Aorta (tissue), 5 donors: ENCODE measurements at regions not wholly inside any gene's neighbourhood (a gene's known extent, or its start where the extent isn't known, plus 50 kb on each side); places are given as distances from the start of the nearest gene placed in this dataset.

Source experiments
- ATAC-seq: fragments of 200-7000 bp; cut with Tn5 transposase; one replicate; pipeline ENCODE4 v1.9.1; 2022; ENCODE audit warnings: moderate library complexity; ENCODE audit not compliant: low FRiP score
- DNase-seq, 2 donors: peaks; one replicate each; pipeline ENCODE4 v3.0.0-alpha.2; 2020
- H3K27ac ChIP-seq, 2 donors: one replicate each; pipeline ENCODE4 v1.5.1; 2013; ENCODE audit warnings: low read length in 2 of 2, mild to moderate bottlenecking in 2 of 2, moderate library complexity in 2 of 2, control low read depth in 1 of 2, inconsistent platforms in 1 of 2, low read depth in 1 of 2
- H3K27me3 ChIP-seq, 2 donors: one replicate each; pipeline ENCODE4 v1.6.1; 2013; ENCODE audit warnings: control low read depth in 1 of 2, low read length in 1 of 2, mild to moderate bottlenecking in 1 of 2, moderate library complexity in 1 of 2; ENCODE audit not compliant: insufficient read depth in 2 of 2, control insufficient read depth in 1 of 2
- H3K36me3 ChIP-seq, 2 donors: one replicate each; pipeline ENCODE4 v1.6.1; 2013; ENCODE audit warnings: control low read depth in 1 of 2, low read length in 1 of 2, mild to moderate bottlenecking in 1 of 2; ENCODE audit not compliant: insufficient read depth in 2 of 2, control insufficient read depth in 1 of 2
- H3K4me1 ChIP-seq, 2 donors: one replicate each; pipeline ENCODE4 v1.6.1; 2013; ENCODE audit warnings: low read length in 2 of 2, control low read depth in 1 of 2, mild to moderate bottlenecking in 1 of 2, moderate library complexity in 1 of 2; ENCODE audit not compliant: insufficient read depth in 2 of 2, control insufficient read depth in 1 of 2
- H3K4me3 ChIP-seq, 2 donors: one replicate each; pipeline ENCODE4 v1.5.1; 2013; ENCODE audit warnings: low read length in 2 of 2, control low read depth in 1 of 2, mild to moderate bottlenecking in 1 of 2
- H3K9me3 ChIP-seq: one replicate; pipeline ENCODE4 v1.6.1; 2013; ENCODE audit warnings: mild to moderate bottlenecking, low read length; ENCODE audit not compliant: control insufficient read depth
- WGBS, 2 donors: extraction: QIAGEN DNeasy Blood & Tissue Kit; methylation state at CpG; one replicate each; pipeline ENCODE4 v1.1.7; 2013; 5-methylcytosine and 5-hydroxymethylcytosine counted together
- intact Hi-C, 2 donors: fragments of 100-400 bp; cut with DNase I; formaldehyde crosslinking; loops; one replicate each; pipeline versions ENCODE4 v1.14.2 to v1.15.0; 2022
- donor health status: healthy with polysubstance abuse.
- donor health status: Bipolar disorder and iron deficiency.
- donor health status: DM: no; HTN: no; CAD: no.
- donor health status: DM: no; HTN: no; CAD: no.
- donor health status: DM: yes; HTN: yes; CAD: no.

GRCh38 chr4:175431694-175432093 is 380.4 kb downstream of the GPM6A start:
- Histone ChIP-seq H3K4me3 (no peak overlapping the region), H3K27me3 (no peaks in the 10 kb centered on the region), H3K36me3 (no peaks in the 10 kb centered on the region), H3K27ac (no peak overlapping the region), H3K4me1 (no peaks in the 10 kb centered on the region), H3K9me3 (peaks cover 1% of the 10 kb centered on the region)
- 34 to 38% methylated on average over 1 of the region's 1 CpG for WGBS, 2 donors
- DNase-seq (no peak), ATAC-seq (no peak)
- intact Hi-C loops = no loop called here

GRCh38 chr4:175435381-175435783 is 376.7 kb downstream of the GPM6A start:
- DNase-seq (no peak), ATAC-seq (no peak)
- no peaks in the 10 kb centered on the region for H3K27me3 ChIP-seq
- H3K4me1 ChIP-seq = no peaks in the 10 kb centered on the region
- WGBS, 2 donors = 44 to 55% methylated on average over 4 of the region's 4 CpGs
- H3K36me3 ChIP-seq = no peaks in the 10 kb centered on the region
- H3K4me3 ChIP-seq = no peak overlapping the region
- intact Hi-C loops = no loop called here
- H3K9me3 ChIP-seq = peaks cover 1% of the 10 kb centered on the region
- H3K27ac ChIP-seq = no peak overlapping the region

- intact Hi-C loops = no loop called here
- DNase-seq (no peak), ATAC-seq (no peak)
- H3K27ac ChIP-seq = no peak overlapping the region
- H3K36me3 ChIP-seq = no peaks in the 10 kb centered on the region
- no peaks in the 10 kb centered on the region for H3K4me1 ChIP-seq
- no peaks in the 10 kb centered on the region for H3K27me3 ChIP-seq
- WGBS, 2 donors = 95 to 97% methylated on average over 1 of the region's 1 CpG
- H3K9me3 ChIP-seq = peaks cover 1% of the 10 kb centered on the region
- no peak overlapping the region for H3K4me3 ChIP-seq
Measured at GRCh38 chr4:175436196-175436595, 375.9 kb downstream of the GPM6A start.

- Histone ChIP-seq H3K27ac (no peak overlapping the region), H3K9me3 (no peaks in the 10 kb centered on the region), H3K4me3 (no peak overlapping the region), H3K36me3 (no peaks in the 10 kb centered on the region), H3K27me3 (no peaks in the 10 kb centered on the region), H3K4me1 (no peaks in the 10 kb centered on the region)
- intact Hi-C loops = no loop called here
- no peak for DNase-seq
- WGBS, 2 donors = 56 to 64% methylated on average over 2 of the region's 2 CpGs
- no peak for ATAC-seq
Measured at GRCh38 chr4:175440786-175441185, 371.3 kb downstream of the GPM6A start.

GRCh38 chr4:175441256-175441655 is 370.8 kb downstream of the GPM6A start:
- no peak for ATAC-seq
- 84 to 85% methylated on average over 7 of the region's 7 CpGs for WGBS, 2 donors

GRCh38 chr4:175443547-175443946 is 368.5 kb downstream of the GPM6A start:
- no peaks in the 10 kb centered on the region for H3K27me3 ChIP-seq
- no peaks in the 10 kb centered on the region for H3K4me1 ChIP-seq
- H3K9me3 ChIP-seq = no peaks in the 10 kb centered on the region
- no peak overlapping the region for H3K27ac ChIP-seq
- ATAC-seq (no peak), DNase-seq (no peak)
- no peaks in the 10 kb centered on the region for H3K36me3 ChIP-seq
- WGBS, 2 donors = 61 to 67% methylated on average over 3 of the region's 3 CpGs
- intact Hi-C loops = no loop called here
- H3K4me3 ChIP-seq = no peak overlapping the region

More at GRCh38 chr4:175441256-175441655, 370.8 kb downstream of the GPM6A start:
- Histone ChIP-seq H3K27ac (no peak overlapping the region), H3K4me1 (no peaks in the 10 kb centered on the region), H3K9me3 (no peaks in the 10 kb centered on the region), H3K4me3 (no peak overlapping the region), H3K36me3 (no peaks in the 10 kb centered on the region), H3K27me3 (no peaks in the 10 kb centered on the region)
- intact Hi-C loops = no loop called here
- no peak for DNase-seq

GRCh38 chr4:175444512-175444911 is 367.6 kb downstream of the GPM6A start:
- no peaks in the 10 kb centered on the region for H3K36me3 ChIP-seq
- no peak for ATAC-seq
- no peaks in the 10 kb centered on the region for H3K9me3 ChIP-seq
- no peak for DNase-seq
- no peaks in the 10 kb centered on the region for H3K27me3 ChIP-seq
- intact Hi-C loops = no loop called here
- WGBS, 2 donors = 84 to 89% methylated on average over 4 of the region's 4 CpGs
- no peaks in the 10 kb centered on the region for H3K4me1 ChIP-seq
- no peak overlapping the region for H3K27ac ChIP-seq
- no peak overlapping the region for H3K4me3 ChIP-seq

- ATAC-seq = no peak
- WGBS, 2 donors = 72 to 81% methylated on average over 1 of the region's 1 CpG
- intact Hi-C loops = no loop called here
Measured at GRCh38 chr4:175447016-175447415, 365.0 kb downstream of the GPM6A start.

GRCh38 chr4:175450446-175450845 is 361.6 kb downstream of the GPM6A start:
- Histone ChIP-seq H3K27ac (no peak overlapping the region), H3K27me3 (no peaks in the 10 kb centered on the region), H3K4me1 (no peaks in the 10 kb centered on the region), H3K4me3 (no peak overlapping the region), H3K36me3 (no peaks in the 10 kb centered on the region), H3K9me3 (peaks cover 3% of the 10 kb centered on the region)
- no peak for DNase-seq
- intact Hi-C loops = no loop called here
- ATAC-seq = no peak

More at GRCh38 chr4:175447016-175447415, 365.0 kb downstream of the GPM6A start:
- no peak for DNase-seq
- Histone ChIP-seq H3K36me3 (no peaks in the 10 kb centered on the region), H3K27ac (no peak overlapping the region), H3K27me3 (no peaks in the 10 kb centered on the region), H3K9me3 (no peaks in the 10 kb centered on the region), H3K4me1 (no peaks in the 10 kb centered on the region), H3K4me3 (no peak overlapping the region)
